OCI-LY1 (cell line): ENCODE measurements at regions not wholly inside any gene's neighbourhood (a gene's known extent, or its start where the extent isn't known, plus 50 kb on each side); places are given as distances from the start of the nearest gene placed in this dataset.

Experiments used
- H2AFZ ChIP-seq: fragments of 200-600 bp; sonication (generic), shearing (Covaris generic); 2 replicates; pipeline ENCODE4 v1.6.0; 2014; ENCODE audit warnings: antibody characterized with exemption, mild to moderate bottlenecking, low read length
- H3F3A ChIP-seq: fragments of 200-600 bp; sonication (generic), shearing (Covaris generic); 2 replicates; pipeline ENCODE4 v1.6.0; 2014; ENCODE audit warnings: mild to moderate bottlenecking, antibody characterized with exemption, low read length, moderate library complexity; ENCODE audit not compliant: insufficient read depth
- H3K27ac ChIP-seq: fragments of 200-600 bp; sonication (generic); 2 replicates; pipeline ENCODE4 v1.5.1; 2014; ENCODE audit warnings: low read length, mixed run types, mild to moderate bottlenecking, low read depth; ENCODE audit not compliant: poor library complexity, severe bottlenecking
- H3K27me3 ChIP-seq: fragments of 200-600 bp; sonication (generic); 2 replicates; pipeline ENCODE4 v1.6.0; 2014; ENCODE audit warnings: antibody characterized with exemption, mild to moderate bottlenecking, low read length, moderate library complexity; ENCODE audit not compliant: insufficient read depth
- H3K36me3 ChIP-seq: fragments of 200-600 bp; sonication (generic); 2 replicates; pipeline ENCODE4 v1.6.1; 2014; ENCODE audit warnings: mild to moderate bottlenecking, antibody characterized with exemption, low read length, moderate library complexity, mixed read lengths; ENCODE audit not compliant: insufficient read depth
- H3K4me1 ChIP-seq: fragments of 200-600 bp; sonication (generic); 2 replicates; pipeline ENCODE4 v1.5.1; 2014; ENCODE audit warnings: mild to moderate bottlenecking, low read length, moderate library complexity; ENCODE audit not compliant: insufficient read depth, severe bottlenecking
- H3K4me2 ChIP-seq: fragments of 200-600 bp; sonication (generic), shearing (Covaris generic); 2 replicates; pipeline ENCODE4 v1.6.1; 2014; ENCODE audit warnings: low read length
- H3K4me3 ChIP-seq: fragments of 200-600 bp; sonication (generic); 2 replicates; pipeline ENCODE4 v1.5.1; 2014; ENCODE audit warnings: low read length, low read depth, mild to moderate bottlenecking, mixed read lengths; ENCODE audit not compliant: poor library complexity, severe bottlenecking
- H3K79me2 ChIP-seq: fragments of 200-600 bp; shearing (Covaris generic); 2 replicates; pipeline ENCODE4 v1.6.1; 2016; ENCODE audit warnings: mixed run types, low read length, mixed read lengths; ENCODE audit not compliant: insufficient read depth
- H3K9ac ChIP-seq: fragments of 200-600 bp; sonication (generic), shearing (Covaris generic); 2 replicates; pipeline ENCODE4 v1.6.1; 2014; ENCODE audit warnings: mild to moderate bottlenecking, low read length, mixed read lengths
- H3K9me2 ChIP-seq: fragments of 200-600 bp; sonication (generic), shearing (Covaris generic); 2 replicates; pipeline ENCODE4 v1.6.1; 2014; ENCODE audit warnings: low read depth, mild to moderate bottlenecking, low read length, mixed read lengths
- H3K9me3 ChIP-seq: fragments of 200-600 bp; shearing (Covaris generic); 2 replicates; pipeline ENCODE4 v1.6.1; 2014; ENCODE audit warnings: low read length, mixed read lengths
- H4K20me1 ChIP-seq: fragments of 200-600 bp; sonication (generic), shearing (Covaris generic); 2 replicates; pipeline ENCODE4 v1.6.0; 2016; ENCODE audit warnings: mild to moderate bottlenecking, low read length; ENCODE audit not compliant: insufficient read depth
- CTCF ChIP-seq: fragments of 200-600 bp; sonication (generic), shearing (Covaris generic); IDR thresholded peaks from 2 replicates; pipeline ENCODE4 v1.5.1; 2017; ENCODE audit warnings: mild to moderate bottlenecking, antibody characterized with exemption, low read length, moderate library complexity, mixed read lengths
- EZH2 ChIP-seq: fragments of 200-600 bp; sonication (generic), shearing (Covaris generic); IDR thresholded peaks from 2 replicates; pipeline ENCODE4 v1.8.0; 2017; ENCODE audit warnings: borderline replicate concordance, mixed run types, mild to moderate bottlenecking, antibody characterized with exemption, low read length, moderate library complexity, mixed read lengths

DNA sequence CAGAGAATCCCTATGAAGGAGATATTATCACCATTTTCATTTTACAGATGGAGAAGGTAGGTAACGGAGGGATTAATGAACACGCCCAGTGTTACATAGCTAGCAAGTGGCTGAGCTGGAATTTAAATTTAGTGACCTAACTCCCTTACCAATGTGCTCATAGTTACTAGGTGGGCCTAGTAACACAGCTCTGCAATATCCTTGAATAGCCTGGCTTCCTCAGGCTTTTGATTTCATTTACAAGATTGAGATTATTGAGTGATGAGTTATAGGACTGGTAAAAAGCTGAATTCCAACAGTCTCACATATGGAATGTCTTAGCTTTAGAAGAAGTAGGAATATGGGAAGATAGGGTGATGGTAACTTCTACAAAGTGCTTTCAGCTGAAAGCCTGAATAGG is 336.3 kb upstream of the KIF2A start:
- H3K27me3 ChIP-seq, result no peaks in the 10 kb centered on the region
- H3K4me1 ChIP-seq, result no peaks in the 10 kb centered on the region
- no peaks in the 10 kb centered on the region for H3K79me2 ChIP-seq
- no peak for TF ChIP-seq EZH2
- no peak for TF ChIP-seq CTCF
- no peaks in the 10 kb centered on the region for H3F3A ChIP-seq
- no peaks in the 10 kb centered on the region for H3K36me3 ChIP-seq
- no peaks in the 10 kb centered on the region for H4K20me1 ChIP-seq
- H3K27ac ChIP-seq, result no peak overlapping the region
- H3K9me3 ChIP-seq, result no peaks in the 10 kb centered on the region
- no peak overlapping the region for H3K4me2 ChIP-seq
- no peak overlapping the region for H3K4me3 ChIP-seq
- no peak overlapping the region for H2AFZ ChIP-seq
- H3K9me2 ChIP-seq, result no peaks in the 10 kb centered on the region
- H3K9ac ChIP-seq, result no peak overlapping the region

DNA sequence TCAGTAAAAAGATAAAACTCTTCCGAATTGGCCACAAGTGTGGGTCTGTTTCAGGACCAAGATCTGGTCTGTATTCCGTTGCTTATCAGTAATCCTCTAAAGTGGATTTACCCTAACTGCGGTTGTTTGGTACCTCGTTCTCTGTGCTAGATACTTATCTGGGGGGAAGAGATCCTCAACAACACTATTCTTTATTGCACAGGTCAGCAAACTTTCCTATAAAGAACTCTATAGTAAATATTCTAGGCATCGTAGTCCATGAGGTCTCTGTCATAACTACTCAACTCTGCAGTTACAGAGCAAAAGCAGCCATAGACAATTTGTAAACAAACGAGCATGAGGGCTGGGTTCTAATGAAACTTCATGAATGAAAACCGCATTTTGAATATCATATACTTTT is 335.8 kb upstream of the KIF2A start:
- no peaks in the 10 kb centered on the region for H4K20me1 ChIP-seq
- no peaks in the 10 kb centered on the region for H3K9me2 ChIP-seq
- TF ChIP-seq CTCF (no peak), EZH2 (no peak)
- H3K27ac ChIP-seq, result no peak overlapping the region
- H3F3A ChIP-seq, result no peaks in the 10 kb centered on the region
- H3K36me3 ChIP-seq, result no peaks in the 10 kb centered on the region
- no peaks in the 10 kb centered on the region for H3K79me2 ChIP-seq
- H3K27me3 ChIP-seq, result no peaks in the 10 kb centered on the region
- H3K9ac ChIP-seq, result no peak overlapping the region
- H3K4me3 ChIP-seq, result no peak overlapping the region
- no peak overlapping the region for H2AFZ ChIP-seq
- H3K9me3 ChIP-seq, result no peaks in the 10 kb centered on the region
- H3K4me2 ChIP-seq, result no peak overlapping the region
- no peaks in the 10 kb centered on the region for H3K4me1 ChIP-seq

DNA sequence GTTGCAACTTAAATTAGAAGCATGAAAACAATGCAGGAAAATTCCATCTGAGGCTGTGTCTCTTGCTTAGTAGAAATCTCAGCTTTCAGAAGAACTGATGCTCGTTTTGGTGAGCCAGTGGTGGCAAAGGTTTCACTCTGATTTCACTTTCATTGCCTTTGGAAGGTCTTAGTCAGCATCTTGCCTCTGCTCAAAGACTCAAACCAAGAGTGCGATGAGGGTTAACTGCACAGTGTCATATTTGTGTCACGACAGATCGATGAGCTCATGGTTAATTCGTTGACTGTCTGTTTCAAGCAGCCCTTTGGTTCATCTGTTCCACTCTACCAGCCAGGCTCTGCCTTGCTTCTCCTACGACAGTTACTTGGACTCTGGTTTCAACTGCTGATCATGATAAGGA is 331.3 kb upstream of the KIF2A start:
- H3K9ac ChIP-seq, result no peak overlapping the region
- no peak overlapping the region for H3K4me2 ChIP-seq
- no peaks in the 10 kb centered on the region for H3F3A ChIP-seq

More for the DNA sequence above, 331.3 kb upstream of the KIF2A start:
- Histone ChIP-seq H3K27ac (no peak overlapping the region), H3K4me1 (no peaks in the 10 kb centered on the region), H3K9me3 (no peaks in the 10 kb centered on the region), H4K20me1 (no peaks in the 10 kb centered on the region), H3K79me2 (no peaks in the 10 kb centered on the region), H3K36me3 (no peaks in the 10 kb centered on the region), H2AFZ (no peak overlapping the region), H3K4me3 (no peak overlapping the region), H3K27me3 (no peaks in the 10 kb centered on the region), H3K9me2 (no peaks in the 10 kb centered on the region)
- TF ChIP-seq EZH2, result no peak
- TF ChIP-seq CTCF, result no peak
